G401 (cell line): ENCODE measurements at regions not wholly inside any gene's neighbourhood (a gene's known extent, or its start where the extent isn't known, plus 50 kb on each side); places are given as distances from the start of the nearest gene placed in this dataset.

ENCODE experiments used
- DNase-seq: peaks from one replicate; pipeline ENCODE4 v3.0.0-alpha.2; 2015; ENCODE audit warnings: low spot score
- in situ Hi-C: cut with HindIII; loops from 2 replicates; pipeline ENCODE4 v1.10.0; 2016; ENCODE audit warnings: low sequenced_read_pairs, mixed read lengths

GRCh38 chr15:35874260-35874905 lies 328.4 kb upstream of the DPH6 start:
- in situ Hi-C loops = no loop called here
- no peak for DNase-seq

DNA sequence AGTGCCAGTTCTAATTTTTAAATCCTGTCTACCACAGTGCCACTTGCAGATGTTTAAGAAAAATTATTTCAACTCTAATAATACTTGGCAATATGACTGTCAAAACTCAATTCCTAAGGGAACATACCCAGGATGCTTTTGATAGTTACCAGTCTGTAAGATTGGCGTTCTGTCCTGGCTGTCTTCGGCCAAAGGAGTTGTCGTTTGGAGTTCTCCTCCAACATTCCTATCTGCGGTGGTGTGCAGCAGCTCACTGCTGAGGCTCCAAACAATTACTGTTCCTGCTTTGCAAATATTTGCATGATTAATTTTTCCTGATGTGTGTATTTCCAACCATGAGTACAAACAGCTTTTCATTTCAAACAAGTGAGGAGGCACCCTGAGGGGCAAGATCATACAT lies 330.8 kb upstream of the DPH6 start:
- no peak for DNase-seq
- in situ Hi-C loops = no loop called here

DNA sequence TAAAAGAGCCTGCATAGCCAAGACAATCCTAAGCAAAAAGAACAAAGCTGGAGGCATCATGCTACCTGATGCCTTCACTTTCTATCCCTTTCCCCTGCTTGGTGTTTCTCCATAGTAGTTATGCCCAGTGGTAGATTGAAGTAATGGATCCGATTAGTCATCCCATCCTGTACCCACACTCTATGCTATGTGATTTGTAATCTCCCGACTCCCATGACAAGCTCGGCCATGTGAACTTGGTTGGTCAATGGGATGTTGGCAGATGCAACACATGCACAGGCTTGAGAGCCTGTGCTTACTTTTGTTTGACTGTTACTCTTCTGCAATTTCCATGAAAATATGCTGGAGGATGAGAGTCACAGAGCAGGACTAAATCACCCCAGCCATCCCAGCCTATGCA lies 334.9 kb upstream of the DPH6 start:
- in situ Hi-C loops = no loop called here
- DNase-seq = no peak

DNA sequence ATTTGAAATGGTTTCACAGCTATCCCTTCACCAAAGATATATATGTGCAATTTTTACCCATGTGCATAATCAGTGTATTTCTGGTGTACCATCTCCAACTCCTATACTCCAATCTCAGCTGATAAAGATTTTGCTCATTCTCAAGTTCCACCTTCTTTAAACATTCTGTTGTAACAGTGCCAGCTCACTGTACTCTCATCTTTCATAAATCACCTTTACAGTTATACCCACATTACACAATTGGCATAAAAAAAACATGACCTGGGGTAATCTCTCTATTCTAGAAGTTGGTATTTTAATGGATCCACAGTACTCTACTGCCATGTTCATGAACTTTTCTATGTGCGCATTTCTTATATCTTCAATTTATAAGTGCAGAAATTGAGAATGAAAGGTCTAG lies 339.9 kb upstream of the DPH6 start:
- no peak for DNase-seq
- in situ Hi-C loops = no loop called here

GRCh38 chr15:35886765-35887164 lies 340.8 kb upstream of the DPH6 start:
- DNase-seq = no peak
- in situ Hi-C loops = no loop called here

- no peak for DNase-seq
- in situ Hi-C loops = no loop called here
These were observed 342.9 kb upstream of the DPH6 start for GRCh38 chr15:35888815-35889214.

DNA sequence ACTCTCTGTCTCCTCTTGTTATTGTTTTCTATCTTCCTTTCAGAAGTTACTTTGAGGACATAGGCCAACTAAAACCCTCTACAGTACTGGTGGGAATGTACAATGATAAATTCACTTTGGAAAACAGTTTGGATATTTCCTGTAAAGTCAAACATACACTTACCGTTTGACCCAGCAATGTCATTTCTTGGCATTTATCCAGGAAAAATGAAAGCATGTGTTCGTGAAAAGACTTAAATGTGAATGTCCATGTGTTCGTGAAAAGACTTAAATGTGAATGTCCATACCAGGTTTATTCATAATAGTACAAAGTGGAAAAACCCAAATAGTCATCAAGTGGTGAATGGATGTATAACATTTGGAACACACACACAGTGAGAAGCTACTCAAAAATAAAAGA lies 361.5 kb upstream of the DPH6 start:
- no peak for DNase-seq
- in situ Hi-C loops = no loop called here

DNA sequence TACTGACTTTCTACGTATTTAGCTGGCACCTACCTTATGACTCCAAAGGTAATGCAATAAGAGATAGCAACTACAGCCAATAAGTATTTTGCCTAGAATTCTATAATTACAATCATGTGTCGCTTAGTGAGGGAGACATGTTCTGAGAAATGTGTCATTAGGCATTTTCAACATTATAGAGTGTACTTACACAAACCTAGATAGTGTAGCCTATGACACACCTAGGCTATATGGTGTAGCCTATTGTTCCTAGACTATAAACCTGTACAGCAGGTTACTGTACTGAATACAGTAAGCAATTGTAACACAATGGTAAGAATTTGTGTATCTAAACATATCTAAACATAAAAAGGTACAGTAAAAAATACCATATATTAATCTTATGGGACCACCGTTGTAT lies 363.4 kb upstream of the DPH6 start:
- in situ Hi-C loops = no loop called here
- no peak for DNase-seq

DNA sequence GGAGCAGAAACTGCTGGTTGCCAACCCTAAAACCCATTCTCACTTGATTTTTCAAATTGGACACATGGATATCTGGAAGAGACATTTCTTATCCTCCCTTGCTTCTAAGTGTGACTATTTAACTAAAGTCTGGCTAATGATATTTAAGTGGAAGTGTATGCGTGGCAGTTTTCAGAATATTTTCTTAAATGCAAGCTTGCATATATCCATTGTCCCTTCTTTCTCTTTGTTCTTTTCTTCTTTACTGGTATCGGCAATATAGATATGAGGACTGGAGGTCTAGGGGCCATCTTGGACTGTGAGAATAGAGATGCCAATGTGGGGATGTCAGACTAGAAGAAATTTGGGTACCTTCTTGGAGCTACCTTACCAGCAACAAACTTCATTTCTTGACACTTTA lies 364.3 kb upstream of the DPH6 start:
- DNase-seq = no peak
- in situ Hi-C loops = no loop called here

- DNase-seq = no peak
- in situ Hi-C loops = no loop called here
These were observed 365.2 kb upstream of the DPH6 start for GRCh38 chr15:35911052-35911777.

GRCh38 chr15:35912196-35912595 lies 366.2 kb upstream of the DPH6 start:
- in situ Hi-C loops = no loop called here

GRCh38 chr15:35914573-35914972 lies 368.6 kb upstream of the DPH6 start:
- in situ Hi-C loops = no loop called here
- no peak for DNase-seq

More at GRCh38 chr15:35912196-35912595, 366.2 kb upstream of the DPH6 start:
- no peak for DNase-seq

DNA sequence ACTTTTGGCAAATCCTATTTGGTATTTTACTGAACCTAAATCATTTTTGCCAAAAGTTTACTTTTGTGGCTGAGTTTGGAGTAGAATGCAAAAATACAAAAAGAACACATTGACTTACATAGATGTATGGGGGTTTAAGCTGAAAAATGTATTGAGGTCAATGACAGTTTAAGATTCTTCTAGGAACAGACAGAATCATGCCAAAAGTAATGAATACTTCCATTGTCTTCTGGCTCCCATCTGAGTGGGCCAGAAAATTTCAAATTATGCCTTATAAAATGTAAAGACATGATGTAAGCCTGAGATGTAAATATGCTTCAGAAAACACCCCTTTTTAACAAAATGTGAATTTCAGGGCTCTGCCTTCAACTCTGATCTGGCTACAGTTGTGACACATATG lies 375.1 kb upstream of the DPH6 start:
- in situ Hi-C loops = no loop called here
- no peak for DNase-seq

DNA sequence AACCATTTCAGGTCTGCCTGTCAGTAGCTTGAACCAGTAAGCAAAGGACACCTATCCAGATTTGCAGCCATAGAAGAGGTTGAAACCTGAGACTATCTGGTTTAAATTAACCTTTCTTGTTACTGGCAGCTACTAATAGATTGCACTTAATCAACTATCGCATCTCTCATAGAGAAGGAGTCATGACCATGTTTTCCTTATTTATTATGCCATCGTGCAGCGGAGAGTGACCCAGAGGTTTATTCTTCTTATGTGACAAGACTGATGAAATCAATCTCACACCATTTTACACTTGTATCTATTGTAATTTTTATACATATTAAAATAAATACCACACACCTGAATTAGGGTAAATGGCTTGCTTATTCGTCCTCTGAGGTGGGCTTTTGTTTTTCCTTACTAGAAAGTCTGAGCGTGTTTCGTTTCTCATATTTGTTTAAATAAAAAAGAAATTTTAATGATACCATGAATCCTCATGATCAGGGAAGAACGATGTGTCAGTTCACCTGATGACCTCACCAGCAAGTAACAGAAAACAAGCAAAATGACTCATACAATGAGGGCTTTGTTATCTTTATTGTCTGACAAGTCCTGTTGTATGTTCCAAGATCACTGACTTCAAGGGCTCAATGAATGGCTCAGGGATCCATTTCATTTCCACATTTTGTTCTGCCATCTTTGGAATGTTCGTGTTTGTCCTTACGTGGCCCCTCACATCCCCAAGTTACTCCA lies 379.5 kb upstream of the DPH6 start:
- DNase-seq = no peak
- in situ Hi-C loops = no loop called here

DNA sequence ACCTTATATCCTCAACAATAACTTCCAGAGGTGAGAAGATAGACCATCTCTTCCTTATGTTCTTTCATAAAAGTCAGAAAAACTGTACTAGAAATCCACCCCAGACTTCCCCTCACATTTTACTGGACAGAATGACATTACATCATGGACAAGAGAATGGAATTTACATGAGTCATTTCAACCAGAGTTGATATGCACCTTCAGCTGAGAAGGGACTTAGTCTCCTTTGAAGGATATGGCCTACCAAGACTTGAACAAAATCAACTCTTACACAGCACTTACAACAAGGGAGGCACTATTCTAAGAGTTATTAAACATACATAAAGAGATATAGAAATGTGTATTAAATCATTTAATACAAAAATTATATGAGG lies 380.0 kb upstream of the DPH6 start:
- DNase-seq = no peak
- in situ Hi-C loops = no loop called here

- in situ Hi-C loops = no loop called here
- DNase-seq = no peak
These were observed 382.9 kb upstream of the DPH6 start for GRCh38 chr15:35928847-35929246.

DNA sequence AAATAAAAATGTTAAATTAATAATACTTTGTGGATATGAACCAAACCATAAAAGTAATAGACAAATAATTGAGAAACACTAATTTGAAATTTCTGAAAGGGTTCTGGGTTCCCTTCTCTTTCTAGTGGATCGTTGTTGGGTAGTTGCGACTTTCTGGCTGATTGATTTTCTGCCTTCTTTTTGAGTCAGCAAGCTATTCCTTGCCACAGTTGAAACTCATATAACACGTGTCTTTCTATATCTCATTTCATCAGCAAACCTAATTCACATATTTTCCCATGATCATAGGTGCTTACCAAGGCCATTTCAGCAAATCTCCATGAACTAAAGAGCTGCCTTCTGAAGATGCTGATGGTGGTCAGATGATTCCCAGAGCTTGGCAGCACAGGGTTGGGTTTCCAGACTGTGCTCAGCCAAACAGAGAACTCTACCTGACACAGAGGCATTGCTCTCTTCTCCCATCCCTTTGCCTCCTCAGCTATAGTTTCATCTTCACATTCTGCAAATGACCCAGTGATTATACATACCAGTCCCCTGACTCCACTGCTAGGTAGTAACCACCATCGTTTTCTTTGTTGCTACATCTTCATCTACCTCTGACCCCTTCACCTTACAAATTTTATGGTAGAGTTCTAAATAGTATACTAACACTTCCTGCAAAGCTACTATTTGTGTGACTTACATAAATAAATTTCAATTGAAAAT lies 383.9 kb upstream of the DPH6 start:
- in situ Hi-C loops = no loop called here
- no peak for DNase-seq

DNA sequence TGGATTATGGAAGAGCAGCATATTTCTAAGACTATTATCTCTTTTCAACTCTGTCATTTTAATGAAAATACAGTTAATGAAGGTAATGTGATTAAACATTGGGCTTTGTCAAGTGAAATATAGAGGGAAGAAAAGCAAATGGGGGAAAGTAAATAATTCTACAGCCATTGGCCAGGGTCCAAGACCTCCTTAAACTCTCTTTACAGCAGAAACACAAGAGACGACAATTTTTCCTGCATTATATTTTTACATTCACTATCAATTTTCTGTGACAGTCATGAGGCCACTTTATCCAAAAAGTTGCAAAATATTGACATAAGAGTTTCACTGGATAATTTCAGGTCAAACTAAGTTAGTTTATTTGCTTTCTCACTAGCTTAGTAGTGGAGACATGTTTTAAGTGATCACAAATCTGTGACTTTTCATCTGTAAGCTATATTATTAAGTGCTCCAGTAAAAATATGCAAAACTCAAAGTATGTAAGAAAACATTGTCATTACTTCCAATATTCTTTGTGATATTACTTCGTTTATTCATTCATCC lies 385.9 kb upstream of the DPH6 start:
- in situ Hi-C loops = no loop called here
- no peak for DNase-seq

GRCh38 chr15:35932531-35932930 lies 386.6 kb upstream of the DPH6 start:
- in situ Hi-C loops = no loop called here
- no peak for DNase-seq

GRCh38 chr15:35933531-35933930 lies 387.6 kb upstream of the DPH6 start:
- no peak for DNase-seq
- in situ Hi-C loops = no loop called here
